Thyroid gland (tissue), 4 donors: ENCODE measurements at regions not wholly inside any gene's neighbourhood (a gene's known extent, or its start where the extent isn't known, plus 50 kb on each side); places are given as distances from the start of the nearest gene placed in this dataset.

ENCODE experiments used
- POLR2A ChIP-seq, 2 donors: fragments of 450-650 bp; IDR thresholded peaks; one replicate each; pipeline ENCODE4 v1.6.1; 2017; ENCODE audit warnings: antibody characterized with exemption in 2 of 2, mild to moderate bottlenecking in 2 of 2, moderate library complexity in 1 of 2
- TF ChIP-seq, protein P1 (sequence below), 6 experiments: fragments of 200-600 bp in 3 of 6; fragments of 450-650 bp in 3 of 6; sonication (generic) in 3 of 6; IDR thresholded peaks; one replicate each; pipeline ENCODE4 v1.5.1; 2016 to 2019; ENCODE audit warnings: antibody characterized with exemption in 6 of 6, mild to moderate bottlenecking in 2 of 6, inconsistent platforms in 1 of 6, moderate library complexity in 1 of 6

DNA sequence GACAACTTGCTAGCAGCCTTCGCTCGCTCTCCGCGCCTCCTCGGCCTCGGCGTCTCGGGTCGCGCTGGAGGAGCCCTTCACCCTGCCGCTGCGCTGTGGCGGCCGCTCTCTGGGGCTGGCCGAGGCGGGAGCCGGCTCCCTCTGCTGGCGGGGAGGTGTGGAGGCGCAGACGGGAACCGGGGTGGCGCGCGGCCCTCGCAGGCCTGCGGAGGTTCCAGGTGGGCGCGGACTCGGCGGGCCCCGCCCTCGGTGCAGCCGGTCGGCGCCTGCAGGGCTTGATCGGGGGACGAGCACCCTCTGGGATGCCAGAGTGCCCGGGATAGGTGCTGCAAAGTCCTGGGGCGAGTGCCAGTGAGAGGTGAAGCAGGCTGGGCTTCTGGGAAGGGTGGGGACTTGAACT lies 989.9 kb downstream of the ROBO2 start:
- TF ChIP-seq, protein P1, sequence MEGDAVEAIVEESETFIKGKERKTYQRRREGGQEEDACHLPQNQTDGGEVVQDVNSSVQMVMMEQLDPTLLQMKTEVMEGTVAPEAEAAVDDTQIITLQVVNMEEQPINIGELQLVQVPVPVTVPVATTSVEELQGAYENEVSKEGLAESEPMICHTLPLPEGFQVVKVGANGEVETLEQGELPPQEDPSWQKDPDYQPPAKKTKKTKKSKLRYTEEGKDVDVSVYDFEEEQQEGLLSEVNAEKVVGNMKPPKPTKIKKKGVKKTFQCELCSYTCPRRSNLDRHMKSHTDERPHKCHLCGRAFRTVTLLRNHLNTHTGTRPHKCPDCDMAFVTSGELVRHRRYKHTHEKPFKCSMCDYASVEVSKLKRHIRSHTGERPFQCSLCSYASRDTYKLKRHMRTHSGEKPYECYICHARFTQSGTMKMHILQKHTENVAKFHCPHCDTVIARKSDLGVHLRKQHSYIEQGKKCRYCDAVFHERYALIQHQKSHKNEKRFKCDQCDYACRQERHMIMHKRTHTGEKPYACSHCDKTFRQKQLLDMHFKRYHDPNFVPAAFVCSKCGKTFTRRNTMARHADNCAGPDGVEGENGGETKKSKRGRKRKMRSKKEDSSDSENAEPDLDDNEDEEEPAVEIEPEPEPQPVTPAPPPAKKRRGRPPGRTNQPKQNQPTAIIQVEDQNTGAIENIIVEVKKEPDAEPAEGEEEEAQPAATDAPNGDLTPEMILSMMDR (IDR thresholded peaks at IDR 0.05), result no peak
- no peak for TF ChIP-seq POLR2A (IDR thresholded peaks at IDR 0.05)
